ENCODE measurements at regions not wholly inside any gene's neighbourhood (a gene's known extent, or its start where the extent isn't known, plus 50 kb on each side); places are given as distances from the start of the nearest gene placed in this dataset.

DNA sequence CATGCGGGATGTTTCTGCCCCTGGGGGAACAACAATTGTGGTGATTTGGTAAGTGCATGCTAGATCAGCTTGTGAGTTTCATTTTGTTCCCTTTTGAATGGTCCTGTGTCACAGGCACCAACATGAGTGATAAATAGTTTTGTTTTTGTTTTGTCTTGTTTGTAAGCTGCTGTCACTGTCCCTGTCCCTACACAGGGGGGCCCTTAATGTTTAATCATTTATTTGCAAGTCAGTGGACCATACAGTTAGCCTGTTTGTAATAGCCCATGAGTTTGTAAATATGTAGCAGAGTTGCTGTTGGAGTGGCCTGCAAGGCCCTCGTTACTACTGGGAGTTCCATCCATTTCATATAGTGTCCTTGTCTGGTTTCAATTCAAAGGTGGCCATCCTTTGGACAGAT is 979.6 kb upstream of the SPRY2 start:
- TF ChIP-seq, protein P1, sequence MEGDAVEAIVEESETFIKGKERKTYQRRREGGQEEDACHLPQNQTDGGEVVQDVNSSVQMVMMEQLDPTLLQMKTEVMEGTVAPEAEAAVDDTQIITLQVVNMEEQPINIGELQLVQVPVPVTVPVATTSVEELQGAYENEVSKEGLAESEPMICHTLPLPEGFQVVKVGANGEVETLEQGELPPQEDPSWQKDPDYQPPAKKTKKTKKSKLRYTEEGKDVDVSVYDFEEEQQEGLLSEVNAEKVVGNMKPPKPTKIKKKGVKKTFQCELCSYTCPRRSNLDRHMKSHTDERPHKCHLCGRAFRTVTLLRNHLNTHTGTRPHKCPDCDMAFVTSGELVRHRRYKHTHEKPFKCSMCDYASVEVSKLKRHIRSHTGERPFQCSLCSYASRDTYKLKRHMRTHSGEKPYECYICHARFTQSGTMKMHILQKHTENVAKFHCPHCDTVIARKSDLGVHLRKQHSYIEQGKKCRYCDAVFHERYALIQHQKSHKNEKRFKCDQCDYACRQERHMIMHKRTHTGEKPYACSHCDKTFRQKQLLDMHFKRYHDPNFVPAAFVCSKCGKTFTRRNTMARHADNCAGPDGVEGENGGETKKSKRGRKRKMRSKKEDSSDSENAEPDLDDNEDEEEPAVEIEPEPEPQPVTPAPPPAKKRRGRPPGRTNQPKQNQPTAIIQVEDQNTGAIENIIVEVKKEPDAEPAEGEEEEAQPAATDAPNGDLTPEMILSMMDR (conservative IDR thresholded peaks at IDR 0.05; ENCODE audit: low read length): no peak
- TF ChIP-seq EZH2phosphoT487 (IDR thresholded peaks at IDR 0.05; ENCODE audit: borderline replicate concordance, low read depth, low read length): no peak
